IPS-NIHi11 (cell line): ENCODE measurements at regions not wholly inside any gene's neighbourhood (a gene's known extent, or its start where the extent isn't known, plus 50 kb on each side); places are given as distances from the start of the nearest gene placed in this dataset.
A peak's percentile ranks its signal among the peaks of the same experiment; 100 is the strongest.
"Not testable (repeated sequence)": the region's sequence is repeated elsewhere in the genome, so short reads cannot be mapped to it uniquely, and the experiment has no call there.

Source experiments
- DNase-seq: peaks from one replicate; pipeline ENCODE4 v3.0.0; 2012; ENCODE audit warnings: mixed read lengths, low spot score

GRCh38 chr18:10141559-10141958 lies 227.7 kb downstream of the VAPA start:
- no peak for DNase-seq

DNA sequence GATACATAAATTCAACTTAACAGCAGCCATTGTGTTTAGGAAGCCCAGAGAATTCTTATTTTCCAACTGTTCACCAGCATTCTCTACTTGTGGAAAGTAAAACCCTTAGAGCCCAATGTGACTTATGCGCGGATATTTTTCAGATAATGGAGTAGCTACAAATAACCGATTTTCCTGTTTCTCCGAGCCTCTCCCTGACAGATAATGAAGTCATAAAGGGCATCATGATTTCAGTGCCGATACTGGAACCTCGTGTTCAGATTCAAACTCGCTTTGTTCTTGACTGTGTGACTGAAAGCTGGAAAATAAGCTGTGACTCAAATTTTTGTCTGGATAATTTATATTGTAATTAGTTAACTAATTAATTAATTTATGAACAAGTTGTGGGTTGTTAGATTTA lies 228.2 kb downstream of the VAPA start:
- DNase-seq: no peak

GRCh38 chr18:10142496-10143160 lies 228.8 kb downstream of the VAPA start:
- DNase-seq: no peak

GRCh38 chr18:10143596-10143995 lies 229.8 kb downstream of the VAPA start:
- no peak for DNase-seq

DNA sequence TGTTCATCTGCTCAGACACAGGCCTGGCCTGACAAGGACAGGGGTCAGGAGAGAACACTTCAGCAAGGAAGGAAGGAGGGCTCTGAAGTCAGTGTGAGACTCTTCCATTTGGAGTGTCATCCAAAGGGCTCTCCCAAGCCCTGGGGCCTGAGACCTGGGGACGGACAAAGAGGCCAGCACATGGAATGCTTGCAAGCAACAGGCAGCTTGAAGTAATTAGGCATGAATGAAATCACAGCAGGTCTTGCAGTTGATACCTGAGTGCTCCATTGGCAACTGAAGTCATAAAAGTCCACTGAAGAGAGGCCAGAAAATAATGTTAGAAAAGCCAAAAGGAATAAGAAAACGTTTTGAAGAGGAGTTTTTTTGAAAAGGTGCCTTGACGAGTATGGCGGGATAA lies 231.7 kb downstream of the VAPA start:
- peak; percentile 29 for DNase-seq

DNA sequence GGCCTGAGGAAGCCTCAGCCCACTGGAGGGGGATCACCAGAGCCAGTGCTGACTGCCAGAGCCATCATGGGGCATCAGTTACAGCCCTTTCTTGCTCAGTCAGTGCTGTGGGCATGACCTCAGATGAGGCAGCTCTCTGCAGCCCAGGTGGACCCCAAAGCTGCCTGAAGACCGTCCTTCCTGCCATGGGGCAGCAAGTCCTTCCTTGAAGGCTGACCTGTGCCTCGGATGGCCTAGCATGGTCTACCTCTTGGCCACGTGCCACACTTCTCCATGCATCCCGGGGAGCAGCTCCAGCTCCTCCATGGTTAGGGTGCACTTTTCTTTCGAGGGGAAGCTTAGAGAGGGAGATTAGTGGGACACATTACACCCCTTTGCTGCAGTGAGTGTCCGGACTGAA lies 233.4 kb downstream of the VAPA start:
- DNase-seq: no peak

DNA sequence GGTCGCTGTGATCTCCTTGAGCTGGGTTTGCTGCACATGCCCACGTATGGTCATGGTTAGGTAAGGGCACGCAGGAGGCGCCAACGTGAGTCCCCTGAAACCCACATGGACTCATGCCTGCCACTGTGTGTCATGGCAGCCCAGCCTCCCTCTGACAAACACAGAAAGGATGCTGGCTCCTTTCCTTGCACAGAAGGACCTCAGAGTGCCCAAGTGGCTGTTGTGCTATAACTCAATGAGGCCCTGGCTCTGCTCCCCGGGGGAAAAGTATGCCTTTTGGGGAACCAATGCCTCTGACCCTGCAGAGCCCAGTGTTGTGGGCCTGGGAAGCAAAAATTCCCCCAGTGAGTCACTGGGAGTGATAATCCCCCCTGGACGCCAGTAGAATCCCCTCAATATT lies 233.9 kb downstream of the VAPA start:
- DNase-seq: no peak

DNA sequence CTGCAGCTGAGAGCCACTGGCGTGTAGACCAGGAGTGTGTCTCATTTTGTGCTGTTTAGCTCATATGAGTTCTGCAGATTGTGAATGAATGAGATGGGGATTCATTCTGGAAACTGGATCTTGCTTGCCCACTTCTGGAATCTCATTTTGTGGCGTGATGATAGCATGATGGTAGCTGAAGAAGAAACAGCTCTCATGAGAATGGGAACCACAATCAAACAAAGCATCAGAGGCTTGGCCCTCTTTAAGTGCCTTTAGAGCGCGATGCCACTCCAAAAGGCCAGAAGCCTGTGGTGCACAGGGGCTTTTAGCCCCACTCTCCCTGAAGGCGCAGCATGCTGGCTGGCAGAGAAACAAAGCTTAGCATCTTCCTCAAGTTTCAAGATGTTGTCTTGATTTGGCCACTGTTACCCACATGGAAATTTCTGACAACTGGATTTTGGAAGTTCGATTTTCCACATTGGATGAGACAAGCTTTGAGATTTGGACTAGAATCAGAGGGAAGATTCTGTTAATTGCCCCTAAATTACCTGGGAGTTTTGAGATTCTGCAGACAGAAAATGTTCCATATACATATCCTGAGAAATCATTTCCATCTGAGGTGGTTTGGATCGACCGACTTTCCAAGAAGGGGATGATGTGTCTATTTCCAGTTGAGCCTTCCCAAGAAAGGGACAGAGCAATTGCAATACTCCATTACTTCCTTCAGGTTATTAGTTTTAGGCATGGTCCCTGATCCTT lies 234.5 kb downstream of the VAPA start:
- DNase-seq: no peak

DNA sequence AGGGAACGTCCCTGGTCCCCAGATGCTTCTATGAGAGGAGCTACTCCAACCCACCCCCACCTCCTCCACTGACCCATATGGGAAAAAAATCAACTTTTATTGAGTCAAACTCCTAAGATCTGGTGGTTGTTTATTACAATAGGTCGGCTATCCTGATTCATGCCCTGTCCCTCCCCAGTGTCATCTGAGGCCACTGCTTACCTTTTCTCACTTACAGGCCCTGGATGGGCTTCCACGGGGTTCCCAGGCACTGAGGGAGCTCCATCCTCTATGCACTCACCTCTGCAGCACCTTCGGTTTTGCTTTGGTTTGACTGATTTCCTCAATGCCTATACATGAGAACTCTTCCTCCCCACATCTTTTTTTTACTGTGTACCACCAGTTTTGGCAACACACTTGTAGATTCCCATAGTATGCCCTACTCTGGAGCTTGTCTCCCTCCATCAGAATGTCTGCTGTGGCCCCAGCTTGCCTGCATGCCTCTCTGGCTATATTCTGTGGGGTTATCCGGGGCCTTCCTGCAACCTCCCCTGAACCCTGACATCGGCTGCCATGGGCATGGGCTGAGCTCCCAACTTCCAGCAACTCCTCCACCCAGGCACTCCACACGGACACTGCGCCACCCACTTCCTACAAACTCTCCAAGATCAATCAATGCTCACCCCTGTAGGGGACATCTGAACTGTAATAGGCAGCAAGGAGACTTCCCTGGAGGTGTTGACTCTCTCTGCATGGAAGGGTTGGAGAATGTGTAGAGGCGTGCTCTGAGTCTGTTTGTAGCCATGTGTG lies 236.1 kb downstream of the VAPA start:
- no peak for DNase-seq

- not testable (repeated sequence) for DNase-seq
These were observed 236.8 kb downstream of the VAPA start for GRCh38 chr18:10150576-10150975.

GRCh38 chr18:10152475-10152874 lies 238.7 kb downstream of the VAPA start:
- DNase-seq: no peak

DNA sequence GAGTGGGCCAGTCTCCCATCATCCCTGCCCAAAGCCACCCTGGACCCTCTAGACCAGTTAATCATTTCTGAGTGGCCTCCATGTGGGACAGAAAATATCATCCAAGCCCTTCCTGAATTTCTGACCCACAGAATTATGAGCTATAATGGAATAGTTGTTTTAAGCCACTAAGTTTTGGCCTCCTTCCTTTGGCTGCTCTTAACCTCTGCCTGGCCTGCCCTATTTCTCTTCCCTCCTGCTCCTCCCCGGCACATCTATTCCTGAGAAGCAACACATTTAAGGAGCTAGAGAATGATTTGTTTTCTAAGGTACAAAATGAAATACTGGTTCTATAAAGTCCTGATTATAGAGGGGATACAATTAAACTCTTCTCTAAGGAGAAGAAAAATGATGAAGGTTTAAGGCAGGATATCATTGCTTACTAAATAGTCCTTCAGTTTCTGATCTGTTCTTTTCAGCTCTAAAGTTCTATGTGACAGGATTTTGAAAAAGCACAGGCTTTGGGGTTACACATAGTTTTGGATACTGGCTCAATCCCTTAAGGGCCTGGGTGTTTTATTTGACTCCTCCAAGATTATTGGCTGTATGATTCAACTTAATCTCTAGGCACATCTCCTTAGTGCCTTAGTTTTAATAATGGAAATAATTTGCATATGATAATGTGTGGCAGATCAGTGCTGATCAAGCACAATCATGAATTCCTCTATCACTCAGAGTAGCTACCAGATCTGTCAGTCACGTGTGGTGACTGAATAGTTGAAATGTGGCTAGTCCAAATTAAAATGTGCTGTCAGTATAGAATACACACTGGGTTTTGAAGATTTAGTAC lies 240.3 kb downstream of the VAPA start:
- no peak for DNase-seq

GRCh38 chr18:10157706-10158105 lies 243.9 kb downstream of the VAPA start:
- no peak for DNase-seq

DNA sequence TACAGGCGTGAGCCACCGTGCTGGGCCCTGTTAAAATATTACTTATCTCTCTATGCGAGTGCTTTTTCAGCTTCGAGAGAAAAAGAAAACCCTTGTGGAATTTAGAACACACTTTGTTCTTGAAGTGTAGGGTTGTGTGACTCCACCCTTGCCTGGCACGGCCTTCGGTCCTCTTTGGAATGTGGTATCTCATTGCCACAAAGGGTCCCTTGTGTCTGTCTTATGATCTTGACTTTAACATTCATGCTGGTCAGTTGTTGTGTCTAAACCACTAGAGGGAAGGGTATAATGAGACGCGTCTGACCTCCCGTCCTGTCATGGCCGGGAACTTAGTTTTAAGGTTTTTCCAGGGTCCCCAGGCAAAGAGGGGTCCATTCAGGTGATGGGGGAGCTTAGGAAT lies 246.4 kb downstream of the VAPA start:
- DNase-seq: no peak

GRCh38 chr18:10161315-10161714 lies 247.5 kb downstream of the VAPA start:
- DNase-seq: no peak

- no peak for DNase-seq
These were observed 248.5 kb downstream of the VAPA start for GRCh38 chr18:10162340-10162739.

DNA sequence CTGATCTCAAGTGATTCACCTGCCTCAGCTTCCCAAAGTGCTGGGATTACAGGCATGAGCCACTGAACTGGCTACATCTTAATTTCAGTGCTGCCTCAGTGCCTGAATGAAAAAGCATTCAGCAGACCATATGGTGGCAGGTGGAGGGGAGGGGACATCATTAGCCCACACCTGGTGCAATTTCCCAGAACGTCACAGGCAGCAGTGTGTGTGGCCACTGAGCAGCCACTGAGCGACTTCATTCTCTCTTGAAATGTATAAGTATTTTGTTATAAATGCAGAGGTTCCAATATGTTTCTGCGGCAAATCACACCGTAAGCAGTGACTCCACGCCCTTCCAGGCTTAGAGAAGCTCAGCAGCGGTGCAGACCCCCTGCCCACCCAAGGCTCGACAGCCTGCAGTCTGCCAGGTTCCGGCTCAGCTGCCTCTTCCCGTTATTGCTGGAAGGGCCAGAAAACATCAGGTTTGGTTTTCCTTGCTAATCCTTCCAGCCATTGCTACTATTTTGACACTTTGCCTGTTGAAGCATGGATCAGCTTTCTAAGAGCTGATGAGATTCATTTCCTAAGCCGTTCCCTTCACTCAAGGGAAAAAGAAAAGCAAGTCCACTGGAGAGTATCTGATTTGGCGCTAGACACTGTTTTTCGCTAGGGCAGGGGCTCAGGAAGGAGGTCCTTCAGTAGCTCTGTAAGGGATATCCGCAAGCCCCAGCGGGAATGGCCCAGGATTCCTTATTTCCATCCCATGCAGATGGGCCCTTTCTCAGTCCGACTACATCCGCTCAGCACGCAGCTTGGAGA lies 250.7 kb downstream of the VAPA start:
- DNase-seq: no peak

DNA sequence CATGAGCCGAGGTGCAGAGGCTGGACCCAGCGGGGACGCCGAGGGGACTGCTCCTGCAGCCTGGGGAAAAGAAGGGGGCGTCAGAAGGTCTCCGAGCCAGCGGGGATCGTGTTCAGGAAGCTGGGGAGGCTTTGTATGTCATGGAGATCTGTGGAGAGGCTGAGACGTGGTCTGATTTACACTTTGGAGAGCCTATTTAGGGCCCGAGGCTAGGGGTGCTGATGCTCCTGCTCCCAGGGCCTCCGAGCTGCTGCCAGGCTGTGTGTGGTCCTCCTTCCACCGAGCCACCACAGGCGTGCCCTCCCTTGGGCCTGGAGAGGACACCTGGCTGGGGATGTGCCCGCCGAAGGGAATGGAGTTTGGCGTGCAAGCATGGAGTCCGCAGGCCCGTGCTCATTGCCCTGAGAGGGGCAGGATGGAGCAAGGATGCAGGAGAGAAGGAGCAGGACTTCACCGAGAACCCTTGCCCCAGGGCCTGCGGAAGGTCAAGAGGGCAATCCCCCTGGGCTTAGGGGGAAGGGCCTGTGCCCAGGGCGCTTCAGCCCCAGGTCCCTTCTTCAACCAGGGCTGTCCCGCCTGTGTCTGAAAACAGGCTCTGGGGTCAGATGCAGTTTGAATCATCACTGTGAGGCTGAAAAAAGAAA lies 252.5 kb downstream of the VAPA start:
- no peak for DNase-seq

- DNase-seq: no peak
These were observed 253.9 kb downstream of the VAPA start for GRCh38 chr18:10167759-10168158.

GRCh38 chr18:10168477-10168876 lies 254.7 kb downstream of the VAPA start:
- DNase-seq: no peak

DNA sequence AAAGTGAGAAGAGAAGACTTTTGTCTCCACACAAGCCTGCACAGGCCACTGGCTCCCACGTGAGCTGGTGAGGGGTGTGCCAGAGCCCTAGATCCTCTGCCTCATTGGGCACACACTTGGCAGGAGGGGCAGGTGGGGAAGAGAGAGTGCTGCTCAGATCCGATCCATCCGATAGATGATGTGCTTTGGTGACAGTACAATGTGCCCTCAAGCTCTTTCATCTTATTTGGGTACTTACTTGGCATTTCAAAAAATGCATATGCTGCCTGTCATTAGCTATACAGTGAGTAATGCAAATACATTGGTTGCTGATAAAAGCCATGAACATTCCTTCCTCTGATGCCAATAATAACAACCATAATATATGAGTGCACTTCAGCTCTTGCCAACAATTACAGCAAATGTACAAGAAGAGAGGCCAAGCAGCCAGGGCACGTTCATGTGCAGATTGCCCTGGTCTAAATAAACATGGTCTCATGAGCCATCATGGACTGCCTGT lies 255.3 kb downstream of the VAPA start:
- no peak for DNase-seq
